ENCODE measurements at regions not wholly inside any gene's neighbourhood (a gene's known extent, or its start where the extent isn't known, plus 50 kb on each side); places are given as distances from the start of the nearest gene placed in this dataset.
"Not testable (repeated sequence)": the region's sequence is repeated elsewhere in the genome, so short reads cannot be mapped to it uniquely, and the experiment has no call there.

DNA sequence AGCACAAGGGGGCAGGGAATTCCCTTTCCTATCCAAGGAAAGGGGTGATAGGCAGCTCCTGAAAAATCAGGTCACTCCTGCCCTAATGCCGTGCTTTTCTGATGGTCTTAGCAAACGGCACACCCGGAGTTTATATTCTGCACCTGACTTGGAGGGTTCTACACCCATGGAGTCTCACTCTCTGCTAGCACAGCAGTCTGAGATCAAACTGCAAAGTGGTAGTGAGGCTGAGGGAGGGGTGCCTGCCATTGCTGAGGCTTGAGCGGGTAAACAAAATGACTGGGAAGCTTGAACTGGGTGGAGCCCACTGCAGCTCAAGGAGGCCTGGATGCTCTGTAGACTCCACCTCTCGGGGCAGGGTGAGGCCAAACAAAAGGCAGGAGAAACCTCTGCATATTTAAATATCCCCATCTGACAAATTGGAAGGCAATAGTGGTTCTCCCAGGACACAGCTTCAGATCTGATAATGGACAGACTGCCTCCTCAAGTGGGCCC, 194.7 kb downstream of the OR4A47 start:
- Histone ChIP-seq H3K4me2 (ENCODE audit: low read length) (no peak overlapping the region), H3K4me3 (ENCODE audit: low read depth, low read length, poor library complexity, severe bottlenecking) (no peak overlapping the region), H3K4me1 (ENCODE audit: insufficient read depth, low read length, poor library complexity, severe bottlenecking) (no peaks in the 10 kb centered on the region), H2AFZ (ENCODE audit: low read length) (no peak overlapping the region), H3K36me3 (ENCODE audit: insufficient read depth, low read length) (no peaks in the 10 kb centered on the region), H3K9me3 (ENCODE audit: low read length) (no peaks in the 10 kb centered on the region), H3K27ac (ENCODE audit: low read depth, low read length, poor library complexity, severe bottlenecking) (no peak overlapping the region), H4K20me1 (ENCODE audit: insufficient read depth, low read length) (no peaks in the 10 kb centered on the region), H3K9me2 (ENCODE audit: insufficient read depth, low read length) (no peaks in the 10 kb centered on the region), H3K79me2 (ENCODE audit: insufficient read depth, low read depth, low read length) (no peaks in the 10 kb centered on the region)
- BruUV-seq (replicated peaks): no TSS peak
- POLR2A ChIA-PET: no interaction called here
- CTCF ChIA-PET (ENCODE audit: unreplicated experiment): no interaction called here
- TF ChIP-seq EZH2phosphoT487 (IDR thresholded peaks at IDR 0.05; ENCODE audit: borderline replicate concordance, low read depth, low read length): no peak
- TF ChIP-seq, protein P1, sequence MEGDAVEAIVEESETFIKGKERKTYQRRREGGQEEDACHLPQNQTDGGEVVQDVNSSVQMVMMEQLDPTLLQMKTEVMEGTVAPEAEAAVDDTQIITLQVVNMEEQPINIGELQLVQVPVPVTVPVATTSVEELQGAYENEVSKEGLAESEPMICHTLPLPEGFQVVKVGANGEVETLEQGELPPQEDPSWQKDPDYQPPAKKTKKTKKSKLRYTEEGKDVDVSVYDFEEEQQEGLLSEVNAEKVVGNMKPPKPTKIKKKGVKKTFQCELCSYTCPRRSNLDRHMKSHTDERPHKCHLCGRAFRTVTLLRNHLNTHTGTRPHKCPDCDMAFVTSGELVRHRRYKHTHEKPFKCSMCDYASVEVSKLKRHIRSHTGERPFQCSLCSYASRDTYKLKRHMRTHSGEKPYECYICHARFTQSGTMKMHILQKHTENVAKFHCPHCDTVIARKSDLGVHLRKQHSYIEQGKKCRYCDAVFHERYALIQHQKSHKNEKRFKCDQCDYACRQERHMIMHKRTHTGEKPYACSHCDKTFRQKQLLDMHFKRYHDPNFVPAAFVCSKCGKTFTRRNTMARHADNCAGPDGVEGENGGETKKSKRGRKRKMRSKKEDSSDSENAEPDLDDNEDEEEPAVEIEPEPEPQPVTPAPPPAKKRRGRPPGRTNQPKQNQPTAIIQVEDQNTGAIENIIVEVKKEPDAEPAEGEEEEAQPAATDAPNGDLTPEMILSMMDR (conservative IDR thresholded peaks at IDR 0.05; ENCODE audit: low read length): no peak
- no peak for DNase-seq (ENCODE audit: low spot score)
- intact Hi-C loops (cut with micrococcal nuclease; ENCODE audit: unreplicated experiment): no loop called here

DNA sequence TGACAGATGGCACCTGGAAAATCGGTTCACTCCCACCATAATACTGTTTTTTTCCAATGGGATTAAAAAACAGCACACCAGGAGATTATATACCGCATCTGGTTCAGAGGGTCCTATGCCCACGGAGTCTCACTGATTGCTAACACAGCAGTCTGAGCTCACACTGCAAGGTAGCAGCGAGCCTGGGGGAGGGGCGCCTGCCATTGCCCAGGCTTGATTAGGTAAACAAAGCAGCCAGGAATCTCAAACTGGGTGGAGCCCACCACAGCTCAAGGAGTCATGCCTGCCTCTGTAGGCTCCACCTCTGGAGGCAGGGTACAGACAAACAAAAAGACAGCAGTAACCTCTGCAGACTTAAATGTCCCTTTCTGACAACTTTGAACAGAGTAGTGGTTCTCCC, 240.9 kb downstream of the OR4A47 start:
- H3K4me2 ChIP-seq (ENCODE audit: low read length); BruUV-seq (replicated peaks); POLR2A ChIA-PET; intact Hi-C loops (cut with micrococcal nuclease; ENCODE audit: unreplicated experiment); H3K4me3 ChIP-seq (ENCODE audit: low read depth, low read length, poor library complexity, severe bottlenecking); H3K79me2 ChIP-seq (ENCODE audit: insufficient read depth, low read depth, low read length); H3K4me1 ChIP-seq (ENCODE audit: insufficient read depth, low read length, poor library complexity, severe bottlenecking); H2AFZ ChIP-seq (ENCODE audit: low read length); H3K9me2 ChIP-seq (ENCODE audit: insufficient read depth, low read length); DNase-seq (ENCODE audit: low spot score); H4K20me1 ChIP-seq (ENCODE audit: insufficient read depth, low read length); H3K9me3 ChIP-seq (ENCODE audit: low read length); CTCF ChIA-PET (ENCODE audit: unreplicated experiment); H3K27ac ChIP-seq (ENCODE audit: low read depth, low read length, poor library complexity, severe bottlenecking); H3K36me3 ChIP-seq (ENCODE audit: insufficient read depth, low read length): not testable (repeated sequence)

DNA sequence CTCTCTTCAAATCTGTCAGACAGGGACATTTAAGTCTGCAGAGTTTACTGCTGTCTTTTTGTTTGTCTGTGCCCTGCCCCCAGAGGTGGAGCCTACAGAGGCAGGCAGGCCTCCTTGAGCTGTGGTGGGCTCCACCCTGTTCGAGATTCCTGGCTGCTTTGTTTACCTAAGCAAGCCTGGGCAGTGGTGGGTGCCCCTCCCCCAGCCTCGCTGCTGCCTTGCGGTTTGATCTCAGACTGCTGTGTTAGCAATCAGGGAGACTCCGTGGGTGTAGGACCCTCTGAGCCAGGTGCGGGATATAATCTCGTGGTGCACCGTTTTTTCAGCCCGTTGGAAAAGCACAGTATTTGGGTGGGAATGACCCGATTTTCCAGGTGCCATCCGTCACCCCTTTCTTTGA, 233.6 kb downstream of the TRIM51G start:
- DNase-seq (ENCODE audit: low spot score); H2AFZ ChIP-seq (ENCODE audit: low read length); H3K4me3 ChIP-seq (ENCODE audit: low read depth, low read length, poor library complexity, severe bottlenecking); H3K27ac ChIP-seq (ENCODE audit: low read depth, low read length, poor library complexity, severe bottlenecking); H3K9me3 ChIP-seq (ENCODE audit: low read length); POLR2A ChIA-PET; BruUV-seq (replicated peaks); H3K79me2 ChIP-seq (ENCODE audit: insufficient read depth, low read depth, low read length); H3K4me1 ChIP-seq (ENCODE audit: insufficient read depth, low read length, poor library complexity, severe bottlenecking); H3K4me2 ChIP-seq (ENCODE audit: low read length); H4K20me1 ChIP-seq (ENCODE audit: insufficient read depth, low read length); CTCF ChIA-PET (ENCODE audit: unreplicated experiment); H3K36me3 ChIP-seq (ENCODE audit: insufficient read depth, low read length); H3K9me2 ChIP-seq (ENCODE audit: insufficient read depth, low read length): not testable (repeated sequence)
- intact Hi-C loops (cut with micrococcal nuclease; ENCODE audit: unreplicated experiment): loop anchor here (10.0 kb wide), 1 partner anchor 125 kb away; no protein-coding TSS in a partner anchor
